ENCODE measurements at regions not wholly inside any gene's neighbourhood (a gene's known extent, or its start where the extent isn't known, plus 50 kb on each side); places are given as distances from the start of the nearest gene placed in this dataset.

- Histone ChIP-seq H3K36me3 (ENCODE audit: low read depth) (no peaks in the 10 kb centered on the region), H3K4me3 (ENCODE audit: severe bottlenecking) (no peak overlapping the region), H3K27me3 (ENCODE audit: insufficient read depth, poor library complexity, severe bottlenecking) (no peaks in the 10 kb centered on the region), H3K9me3 (ENCODE audit: severe bottlenecking) (no peaks in the 10 kb centered on the region), H3K4me1 (ENCODE audit: insufficient read depth, poor library complexity, severe bottlenecking) (no peaks in the 10 kb centered on the region), H3K27ac (ENCODE audit: poor library complexity, severe bottlenecking) (no peak overlapping the region)
- DNase-seq (ENCODE audit: low spot score) (no peak), ATAC-seq (ENCODE audit: low read depth) (no peak)
- TF ChIP-seq CTCF (IDR thresholded peaks at IDR 0.05; ENCODE audit: poor library complexity, severe bottlenecking): no peak
These were observed 236.6 kb upstream of the MYO3A start for GRCh38 chr10:25697412-25697811.

GRCh38 chr10:25698638-25699037, 235.4 kb upstream of the MYO3A start:
- TF ChIP-seq CTCF (IDR thresholded peaks at IDR 0.05; ENCODE audit: poor library complexity, severe bottlenecking): no peak
- H3K4me1 ChIP-seq (ENCODE audit: insufficient read depth, poor library complexity, severe bottlenecking): no peaks in the 10 kb centered on the region
- no peak for DNase-seq (ENCODE audit: low spot score)
- no peak overlapping the region for H3K4me3 ChIP-seq (ENCODE audit: severe bottlenecking)
- ATAC-seq (ENCODE audit: low read depth): no peak
- no peaks in the 10 kb centered on the region for H3K27me3 ChIP-seq (ENCODE audit: insufficient read depth, poor library complexity, severe bottlenecking)
- no peak overlapping the region for H3K27ac ChIP-seq (ENCODE audit: poor library complexity, severe bottlenecking)
- no peaks in the 10 kb centered on the region for H3K9me3 ChIP-seq (ENCODE audit: severe bottlenecking)
- no peaks in the 10 kb centered on the region for H3K36me3 ChIP-seq (ENCODE audit: low read depth)

GRCh38 chr10:25699631-25700030, 234.4 kb upstream of the MYO3A start:
- no peak overlapping the region for H3K4me3 ChIP-seq (ENCODE audit: severe bottlenecking)
- no peak for TF ChIP-seq CTCF (IDR thresholded peaks at IDR 0.05; ENCODE audit: poor library complexity, severe bottlenecking)
- H3K4me1 ChIP-seq (ENCODE audit: insufficient read depth, poor library complexity, severe bottlenecking): no peaks in the 10 kb centered on the region
- H3K36me3 ChIP-seq (ENCODE audit: low read depth): no peaks in the 10 kb centered on the region
- ATAC-seq (ENCODE audit: low read depth) (no peak), DNase-seq (ENCODE audit: low spot score) (no peak)
- no peaks in the 10 kb centered on the region for H3K9me3 ChIP-seq (ENCODE audit: severe bottlenecking)
- no peak overlapping the region for H3K27ac ChIP-seq (ENCODE audit: poor library complexity, severe bottlenecking)
- H3K27me3 ChIP-seq (ENCODE audit: insufficient read depth, poor library complexity, severe bottlenecking): no peaks in the 10 kb centered on the region

- Histone ChIP-seq H3K4me3 (ENCODE audit: severe bottlenecking) (no peak overlapping the region), H3K36me3 (ENCODE audit: low read depth) (no peaks in the 10 kb centered on the region), H3K4me1 (ENCODE audit: insufficient read depth, poor library complexity, severe bottlenecking) (no peaks in the 10 kb centered on the region), H3K27me3 (ENCODE audit: insufficient read depth, poor library complexity, severe bottlenecking) (no peaks in the 10 kb centered on the region), H3K27ac (ENCODE audit: poor library complexity, severe bottlenecking) (no peak overlapping the region), H3K9me3 (ENCODE audit: severe bottlenecking) (no peaks in the 10 kb centered on the region)
- TF ChIP-seq CTCF (IDR thresholded peaks at IDR 0.05; ENCODE audit: poor library complexity, severe bottlenecking): no peak
- no peak for DNase-seq (ENCODE audit: low spot score)
- ATAC-seq (ENCODE audit: low read depth): no peak
These were observed 232.4 kb upstream of the MYO3A start for GRCh38 chr10:25701652-25702051.

- Histone ChIP-seq H3K4me3 (ENCODE audit: severe bottlenecking) (no peak overlapping the region), H3K27me3 (ENCODE audit: insufficient read depth, poor library complexity, severe bottlenecking) (no peaks in the 10 kb centered on the region), H3K27ac (ENCODE audit: poor library complexity, severe bottlenecking) (no peak overlapping the region), H3K9me3 (ENCODE audit: severe bottlenecking) (no peaks in the 10 kb centered on the region), H3K36me3 (ENCODE audit: low read depth) (no peaks in the 10 kb centered on the region), H3K4me1 (ENCODE audit: insufficient read depth, poor library complexity, severe bottlenecking) (no peaks in the 10 kb centered on the region)
- no peak for ATAC-seq (ENCODE audit: low read depth)
- TF ChIP-seq CTCF (IDR thresholded peaks at IDR 0.05; ENCODE audit: poor library complexity, severe bottlenecking): no peak
- no peak for DNase-seq (ENCODE audit: low spot score)
These were observed 229.4 kb upstream of the MYO3A start for GRCh38 chr10:25704622-25705021.

All from RWPE2 (cell line).